Astrocyte of the cerebellum (primary cell): ENCODE measurements at regions not wholly inside any gene's neighbourhood (a gene's known extent, or its start where the extent isn't known, plus 50 kb on each side); places are given as distances from the start of the nearest gene placed in this dataset.

Experiments
- DNase-seq: peaks from one replicate; pipeline ENCODE4 v3.0.0-alpha.2; 2011; ENCODE audit warnings: low read depth
- H3K4me3 ChIP-seq: 2 replicates; pipeline ENCODE4 v1.5.1; 2011; ENCODE audit warnings: mild to moderate bottlenecking, low read depth, low read length, moderate library complexity
- in situ Hi-C: cut with HindIII; loops from 2 replicates; pipeline ENCODE4 v1.10.0; 2017; ENCODE audit warnings: low sequenced_read_pairs
- TF ChIP-seq, protein P1 (sequence below): IDR thresholded peaks from 2 replicates; pipeline ENCODE4 v1.5.1; 2012; ENCODE audit warnings: low read length, low read depth, moderate library complexity, mild to moderate bottlenecking; ENCODE audit errors: missing control alignments

DNA sequence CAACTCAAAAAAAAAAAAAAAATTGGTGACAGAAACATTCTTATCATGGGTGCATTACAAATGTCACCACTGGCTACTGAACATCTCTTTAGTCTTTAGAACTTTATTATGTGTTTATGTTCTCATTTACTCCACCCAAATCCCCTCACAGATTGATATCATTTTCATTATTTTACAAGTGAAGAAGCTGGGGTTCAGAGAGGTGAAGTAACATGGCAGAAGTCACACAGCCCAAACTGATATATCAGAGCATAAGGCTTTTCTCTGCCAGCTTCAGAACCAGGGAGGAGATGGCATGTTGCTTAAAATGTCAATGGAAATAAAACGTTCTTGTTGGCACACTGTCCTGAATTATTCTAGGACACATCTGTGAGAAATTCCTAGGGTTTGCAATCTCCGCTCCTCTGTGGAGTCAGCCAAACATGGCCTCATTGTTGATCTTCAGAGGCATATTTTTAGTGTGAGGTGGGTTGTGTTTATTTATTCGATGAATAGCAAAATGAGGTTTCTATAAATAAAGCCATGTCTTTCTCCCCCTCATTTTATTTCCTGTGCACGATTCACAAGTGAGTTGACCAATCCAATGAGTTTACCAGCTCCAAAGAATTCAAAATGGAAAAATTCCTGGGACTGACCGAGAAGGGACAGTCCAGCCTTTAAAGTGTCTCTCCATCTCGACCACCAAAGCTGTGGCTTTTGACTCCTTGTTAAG lies 72.9 kb upstream of the ANO1 start:
- in situ Hi-C loops: no loop called here
- H3K4me3 ChIP-seq: no peak overlapping the region
- peak; percentile 35 for DNase-seq
- TF ChIP-seq, protein P1, sequence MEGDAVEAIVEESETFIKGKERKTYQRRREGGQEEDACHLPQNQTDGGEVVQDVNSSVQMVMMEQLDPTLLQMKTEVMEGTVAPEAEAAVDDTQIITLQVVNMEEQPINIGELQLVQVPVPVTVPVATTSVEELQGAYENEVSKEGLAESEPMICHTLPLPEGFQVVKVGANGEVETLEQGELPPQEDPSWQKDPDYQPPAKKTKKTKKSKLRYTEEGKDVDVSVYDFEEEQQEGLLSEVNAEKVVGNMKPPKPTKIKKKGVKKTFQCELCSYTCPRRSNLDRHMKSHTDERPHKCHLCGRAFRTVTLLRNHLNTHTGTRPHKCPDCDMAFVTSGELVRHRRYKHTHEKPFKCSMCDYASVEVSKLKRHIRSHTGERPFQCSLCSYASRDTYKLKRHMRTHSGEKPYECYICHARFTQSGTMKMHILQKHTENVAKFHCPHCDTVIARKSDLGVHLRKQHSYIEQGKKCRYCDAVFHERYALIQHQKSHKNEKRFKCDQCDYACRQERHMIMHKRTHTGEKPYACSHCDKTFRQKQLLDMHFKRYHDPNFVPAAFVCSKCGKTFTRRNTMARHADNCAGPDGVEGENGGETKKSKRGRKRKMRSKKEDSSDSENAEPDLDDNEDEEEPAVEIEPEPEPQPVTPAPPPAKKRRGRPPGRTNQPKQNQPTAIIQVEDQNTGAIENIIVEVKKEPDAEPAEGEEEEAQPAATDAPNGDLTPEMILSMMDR: no peak

DNA sequence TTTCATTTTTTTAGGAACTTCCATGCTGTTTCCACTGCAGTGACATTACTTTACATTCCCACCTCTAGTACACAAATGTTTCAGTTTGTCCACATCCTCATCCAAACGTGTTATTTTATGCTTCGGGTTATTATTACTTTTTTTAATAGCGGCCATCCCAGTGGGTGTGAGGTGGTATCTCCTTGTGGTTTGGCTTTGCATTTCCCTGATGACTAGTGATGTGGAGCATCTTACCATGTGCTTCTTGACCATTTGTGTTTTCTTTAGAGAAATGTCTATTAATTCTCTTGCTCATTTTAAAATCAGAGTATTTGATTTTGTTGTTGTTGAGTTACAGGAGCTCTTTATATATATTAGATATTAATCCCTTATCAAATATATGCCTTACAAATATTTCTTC lies 70.3 kb upstream of the ANO1 start:
- TF ChIP-seq, protein P1: no peak
- in situ Hi-C loops: no loop called here
- H3K4me3 ChIP-seq: no peak overlapping the region
- DNase-seq: no peak

DNA sequence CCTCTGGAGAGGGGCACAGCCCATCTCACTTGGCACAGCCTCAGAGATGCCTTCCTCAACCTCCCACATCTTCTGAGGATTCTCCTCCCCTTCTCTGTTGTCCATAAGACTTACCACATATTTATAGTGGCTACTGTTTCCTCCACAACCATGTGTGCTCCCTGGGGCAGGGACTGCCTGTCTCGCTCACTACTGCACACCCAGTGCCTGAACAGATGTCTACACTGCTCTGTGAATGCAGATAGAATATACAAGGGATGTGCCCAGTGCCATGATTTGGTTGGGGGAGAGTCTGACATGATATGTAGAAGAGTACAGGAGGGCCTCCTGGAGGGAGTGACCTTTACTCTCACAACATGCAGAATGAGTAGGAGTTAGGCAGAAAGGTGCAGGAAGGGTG lies 67.3 kb upstream of the ANO1 start:
- no peak for DNase-seq
- H3K4me3 ChIP-seq: no peak overlapping the region
- TF ChIP-seq, protein P1: no peak
- in situ Hi-C loops: no loop called here

DNA sequence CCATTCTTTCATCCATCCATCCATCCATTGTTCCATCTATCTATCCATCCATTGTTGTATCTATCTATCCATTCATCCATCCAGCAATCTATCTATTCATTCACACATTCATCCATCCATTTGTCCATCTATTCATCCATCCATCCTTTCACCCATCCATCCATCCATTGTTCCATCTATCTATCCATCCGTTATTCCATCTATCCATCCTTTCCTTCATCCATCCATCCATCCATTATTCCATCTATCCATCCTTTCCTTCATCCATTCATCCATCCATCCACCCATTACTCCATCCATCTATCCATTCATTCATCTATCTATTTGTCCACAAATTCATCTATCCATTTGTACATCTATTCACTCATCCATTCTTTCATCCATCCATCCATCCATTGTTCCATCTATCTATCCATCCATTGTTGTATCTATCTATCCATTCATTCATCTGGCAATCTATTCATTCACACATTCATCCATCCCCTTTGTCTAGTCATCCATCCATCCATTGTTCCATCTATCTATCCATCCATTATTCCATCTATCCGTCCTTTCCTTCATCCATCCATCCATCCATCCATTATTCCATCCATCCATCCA lies 65.9 kb upstream of the ANO1 start:
- no peak for DNase-seq
- in situ Hi-C loops: no loop called here
- H3K4me3 ChIP-seq: no peak overlapping the region
- TF ChIP-seq, protein P1: no peak

DNA sequence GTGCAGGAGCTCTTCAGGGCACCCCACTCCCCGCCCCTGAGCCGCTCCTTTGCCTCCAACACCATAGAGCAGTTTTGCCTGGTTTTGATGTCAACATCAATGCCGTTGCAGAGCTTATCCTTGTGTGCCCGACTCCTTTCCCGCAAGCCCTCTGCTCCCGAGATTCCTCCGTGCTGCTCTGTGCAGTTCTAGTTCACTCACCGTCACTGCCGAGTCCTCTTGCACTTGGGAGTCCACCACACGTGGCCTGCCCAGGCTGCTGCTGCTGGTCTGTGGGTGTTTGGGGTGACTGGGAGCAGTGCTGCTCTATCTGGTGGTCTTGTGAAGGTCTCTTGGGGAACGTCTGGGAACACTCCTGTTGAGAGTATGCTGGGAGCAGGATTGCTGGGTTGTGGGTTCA lies 63.8 kb upstream of the ANO1 start:
- H3K4me3 ChIP-seq: no peak overlapping the region
- TF ChIP-seq, protein P1: no peak
- DNase-seq: no peak
- in situ Hi-C loops: no loop called here

DNA sequence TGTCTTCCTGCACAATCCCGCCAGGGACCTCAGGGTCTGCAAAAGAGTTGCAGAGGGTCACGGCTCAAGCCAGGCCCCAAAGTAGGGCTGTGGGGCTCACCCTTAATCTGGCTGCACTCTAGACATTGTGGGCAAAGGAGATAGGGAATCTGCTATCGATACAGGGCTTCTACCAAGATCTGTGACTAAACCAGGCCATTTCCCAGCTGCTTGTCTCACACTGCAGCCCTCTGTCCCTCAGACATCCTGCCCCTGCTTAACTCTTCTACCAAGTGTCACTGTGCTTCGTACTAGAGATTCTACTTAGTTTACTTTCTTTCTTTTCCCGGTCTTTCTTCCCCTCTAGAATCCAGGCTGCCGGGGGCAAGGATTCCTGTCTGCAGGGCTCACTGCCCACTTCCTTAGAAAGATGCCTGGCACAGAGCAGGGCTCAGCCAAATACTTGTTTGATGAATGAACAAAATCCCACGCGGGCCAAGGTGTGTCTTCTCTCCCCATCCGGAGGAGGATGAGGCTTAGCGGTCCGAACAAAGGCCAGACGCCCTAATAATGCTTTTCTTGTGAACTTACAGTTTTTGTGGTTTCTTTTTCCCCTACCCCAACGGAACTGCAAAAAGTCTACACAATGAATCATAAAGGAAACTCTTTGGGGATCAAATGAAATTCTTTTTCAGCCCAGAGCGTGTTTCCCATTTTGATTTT lies 61.3 kb upstream of the ANO1 start:
- TF ChIP-seq, protein P1: no peak
- no peak overlapping the region for H3K4me3 ChIP-seq
- in situ Hi-C loops: no loop called here
- peak; percentile 27 for DNase-seq
